GM12878 (cell line): ENCODE measurements at regions not wholly inside any gene's neighbourhood (a gene's known extent, or its start where the extent isn't known, plus 50 kb on each side); places are given as distances from the start of the nearest gene placed in this dataset.

Source experiments
- CTCF ChIP-seq, 3 experiments: IDR thresholded peaks in 2 of 3; conservative IDR thresholded peaks in 1 of 3; 2 replicates each; pipeline ENCODE4 v1.5.1; 2011; ENCODE audit warnings: low read depth in 3 of 3, low read length in 3 of 3, mild to moderate bottlenecking in 3 of 3, control low read depth in 2 of 3, moderate library complexity in 2 of 3, inconsistent platforms in 1 of 3, mixed read lengths in 1 of 3; ENCODE audit not compliant: control insufficient read depth in 2 of 3, insufficient read depth in 1 of 3; ENCODE audit errors: extremely low read depth in 1 of 3
- EP300 ChIP-seq, 2 experiments: fragments of 150-350 bp in 1 of 2; IDR thresholded peaks; 2 replicates each; pipeline ENCODE4 v1.6.1; 2011 to 2012; ENCODE audit warnings: low read depth in 2 of 2, low read length in 2 of 2, borderline replicate concordance in 1 of 2, improper control_type of control experiment in 1 of 2, inconsistent platforms in 1 of 2; ENCODE audit not compliant: control insufficient read depth in 1 of 2
- JUNB ChIP-seq: IDR thresholded peaks from 2 replicates; pipeline ENCODE4 v1.6.1; 2016; ENCODE audit warnings: antibody characterized with exemption, mild to moderate bottlenecking
- JUND ChIP-seq: IDR thresholded peaks from 2 replicates; pipeline ENCODE4 v1.6.1; 2012; ENCODE audit warnings: low read depth, mild to moderate bottlenecking, low read length, improper control_type of control experiment, moderate library complexity
- MEF2A ChIP-seq: IDR thresholded peaks from 2 replicates; pipeline ENCODE4 v1.6.1; 2011; ENCODE audit warnings: low read depth, mild to moderate bottlenecking, low read length, moderate library complexity; ENCODE audit not compliant: insufficient read depth
- MXI1 ChIP-seq: fragments of 150-350 bp; IDR thresholded peaks from 2 replicates; pipeline ENCODE4 v1.6.1; 2011; ENCODE audit warnings: low read depth, mild to moderate bottlenecking, inconsistent platforms, low read length, improper control_type of control experiment
- NBN ChIP-seq: fragments of 450-650 bp; IDR thresholded peaks from 2 replicates; pipeline ENCODE4 v1.6.1; 2016

- TF ChIP-seq JUND: no peak
- TF ChIP-seq MXI1: no peak
- TF ChIP-seq JUNB: no peak
- no peak for TF ChIP-seq NBN
- no peak for TF ChIP-seq CTCF (IDR thresholded peaks at IDR 0.05 in 2 of 3, conservative IDR thresholded peaks at IDR 0.05 in 1 of 3; ENCODE audit: control insufficient read depth in 2 of 3, extremely low read depth in 1 of 3, insufficient read depth in 1 of 3, low read depth in 3 of 3, low read length in 3 of 3)
- no peak for TF ChIP-seq EP300 (IDR thresholded peaks at IDR 0.05; ENCODE audit: borderline replicate concordance in 1 of 2, control insufficient read depth in 1 of 2, low read depth in 2 of 2, low read length in 2 of 2)
- no peak for TF ChIP-seq MEF2A
Measured at GRCh38 chr18:44198612-44199284, 481.9 kb upstream of the SETBP1 start.
